ENCODE measurements at regions not wholly inside any gene's neighbourhood (a gene's known extent, or its start where the extent isn't known, plus 50 kb on each side); places are given as distances from the start of the nearest gene placed in this dataset.

DNA sequence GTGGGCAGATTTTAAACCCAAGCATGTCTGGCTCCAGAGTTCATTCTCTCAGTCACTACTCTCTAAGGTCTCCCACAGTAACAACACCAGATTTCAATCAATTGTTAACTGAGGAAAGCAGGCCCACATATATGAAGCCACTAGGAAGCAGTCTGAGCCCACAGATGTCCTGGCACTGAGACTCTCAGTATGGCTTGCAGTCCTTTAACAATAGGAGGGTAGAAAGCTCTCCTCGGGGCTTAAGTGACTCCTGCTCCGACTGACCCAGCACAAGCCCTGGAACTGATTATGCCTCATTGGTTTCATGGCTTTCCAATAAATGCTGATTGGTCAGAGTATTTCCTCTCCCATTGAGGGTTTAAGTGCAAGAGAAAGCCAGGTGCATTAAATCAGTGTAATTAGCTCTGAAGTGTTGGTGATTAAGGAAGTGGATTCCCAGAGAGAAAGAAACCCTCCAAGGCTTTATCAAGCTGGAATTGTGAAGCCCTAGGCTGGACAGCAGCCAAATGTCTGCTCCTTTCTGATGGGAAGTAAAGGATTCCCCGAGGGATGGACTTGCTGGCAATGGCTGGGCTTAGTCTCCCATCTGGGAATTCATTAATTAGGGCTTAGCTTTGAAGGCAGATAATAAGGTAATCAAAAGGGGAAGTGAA, 76.6 kb upstream of the PROKR2 start:
- Histone ChIP-seq H3K4me1 (ENCODE audit: control insufficient read depth, extremely low read depth, insufficient read depth, low read length) (no peaks in the 10 kb centered on the region), H3K4me2 (ENCODE audit: insufficient read depth, low read length) (no peak overlapping the region), H3K9ac (replicated peaks; ENCODE audit: extremely low read depth, insufficient read depth, low read length) (no peak overlapping the region), H4K20me1 (replicated peaks; ENCODE audit: control insufficient read depth, extremely low read depth, insufficient read depth, low read length) (no peaks in the 10 kb centered on the region), H2AFZ (ENCODE audit: low read depth, low read length) (no peak overlapping the region), H3K27me3 (ENCODE audit: control insufficient read depth in 2 of 2, insufficient read depth in 2 of 2, low read length in 2 of 2) (peaks cover 2 to 5% of the 10 kb centered on the region in 2 experiments), H3K36me3 (ENCODE audit: control insufficient read depth in 2 of 2, extremely low read depth in 1 of 2, insufficient read depth in 2 of 2, low read length in 2 of 2) (no peaks in the 10 kb centered on the region), H3K27ac (ENCODE audit: insufficient read depth, low read depth, low read length) (no peak overlapping the region), H3K79me2 (ENCODE audit: control insufficient read depth, insufficient read depth, low read length) (no peaks in the 10 kb centered on the region), H3K9me1 (replicated peaks; ENCODE audit: control insufficient read depth, extremely low read depth, insufficient read depth, low read length) (no peaks in the 10 kb centered on the region), H3K4me3 (replicated peaks in 1 of 3; ENCODE audit: insufficient read depth in 1 of 3, low read depth in 1 of 3, low read length in 3 of 3) (no peak overlapping the region), H3K9me3 (replicated peaks; ENCODE audit: control insufficient read depth, insufficient read depth, low read length) (no peaks in the 10 kb centered on the region)
- intact Hi-C loops (cut with micrococcal nuclease) (loop anchor here (10.0 kb wide), 1 partner anchor 49 kb away; no protein-coding TSS in a partner anchor), dilution Hi-C loops (cut with MboI; ENCODE audit: extremely low pct_ligation_motif_present, low sequenced_read_pairs) (no loop called here)
- BruUV-seq (replicated peaks), result no TSS peak
- ChIA-PET POLR2A (no interaction called here), CTCF (interaction anchor here (1.0 kb wide), 1 partner anchor 37 kb away, joined by 3 read pairs; no protein-coding TSS in a partner anchor)
- FAIRE-seq (no peak), DNase-seq (ENCODE audit: low read depth, low spot score) (no peak)
- TF ChIP-seq JUN (IDR thresholded peaks at IDR 0.05; ENCODE audit: borderline replicate concordance, insufficient read depth, insufficient read length, low read depth), result no peak
- no peak for TF ChIP-seq FOS (IDR thresholded peaks at IDR 0.05; ENCODE audit: borderline replicate concordance, insufficient read depth, low read length)
- TF ChIP-seq, protein P1, sequence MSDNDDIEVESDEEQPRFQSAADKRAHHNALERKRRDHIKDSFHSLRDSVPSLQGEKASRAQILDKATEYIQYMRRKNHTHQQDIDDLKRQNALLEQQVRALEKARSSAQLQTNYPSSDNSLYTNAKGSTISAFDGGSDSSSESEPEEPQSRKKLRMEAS (IDR thresholded peaks at IDR 0.05; ENCODE audit: insufficient read depth, insufficient read length), result no peak
- no peak for TF ChIP-seq POLR2AphosphoS5 (IDR thresholded peaks at IDR 0.05; ENCODE audit: insufficient read depth, low read depth, low read length)
- TF ChIP-seq, protein P2, sequence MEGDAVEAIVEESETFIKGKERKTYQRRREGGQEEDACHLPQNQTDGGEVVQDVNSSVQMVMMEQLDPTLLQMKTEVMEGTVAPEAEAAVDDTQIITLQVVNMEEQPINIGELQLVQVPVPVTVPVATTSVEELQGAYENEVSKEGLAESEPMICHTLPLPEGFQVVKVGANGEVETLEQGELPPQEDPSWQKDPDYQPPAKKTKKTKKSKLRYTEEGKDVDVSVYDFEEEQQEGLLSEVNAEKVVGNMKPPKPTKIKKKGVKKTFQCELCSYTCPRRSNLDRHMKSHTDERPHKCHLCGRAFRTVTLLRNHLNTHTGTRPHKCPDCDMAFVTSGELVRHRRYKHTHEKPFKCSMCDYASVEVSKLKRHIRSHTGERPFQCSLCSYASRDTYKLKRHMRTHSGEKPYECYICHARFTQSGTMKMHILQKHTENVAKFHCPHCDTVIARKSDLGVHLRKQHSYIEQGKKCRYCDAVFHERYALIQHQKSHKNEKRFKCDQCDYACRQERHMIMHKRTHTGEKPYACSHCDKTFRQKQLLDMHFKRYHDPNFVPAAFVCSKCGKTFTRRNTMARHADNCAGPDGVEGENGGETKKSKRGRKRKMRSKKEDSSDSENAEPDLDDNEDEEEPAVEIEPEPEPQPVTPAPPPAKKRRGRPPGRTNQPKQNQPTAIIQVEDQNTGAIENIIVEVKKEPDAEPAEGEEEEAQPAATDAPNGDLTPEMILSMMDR (IDR thresholded peaks at IDR 0.05; ENCODE audit: extremely low read depth in 1 of 2, insufficient read depth in 1 of 2, low read depth in 1 of 2, low read length in 2 of 2), result no peak
- no peak for TF ChIP-seq GATA2 (IDR thresholded peaks at IDR 0.05; ENCODE audit: insufficient read depth, insufficient read length, low read depth, low read length)
- TF ChIP-seq POLR2A (IDR thresholded peaks at IDR 0.05; ENCODE audit: low read depth, low read length), result no peak
- no peak for TF ChIP-seq EZH2 (IDR thresholded peaks at IDR 0.05; ENCODE audit: borderline replicate concordance, low read depth, low read length, severe bottlenecking)
- no peak for TF ChIP-seq MYC (IDR thresholded peaks at IDR 0.05; ENCODE audit: low read depth, low read length)
